GM12892 (cell line): ENCODE measurements at regions not wholly inside any gene's neighbourhood (a gene's known extent, or its start where the extent isn't known, plus 50 kb on each side); places are given as distances from the start of the nearest gene placed in this dataset.

Source experiments
- DNase-seq: peaks from one replicate; pipeline ENCODE4 v3.0.0; 2011; ENCODE audit not compliant: insufficient read length
- FAIRE-seq: peaks from 2 replicates; lab custom pipeline; 2011; peaks lifted over from hg19 to GRCh38; lab: Jason Lieb, UNC
- POLR2A ChIP-seq: IDR thresholded peaks from 2 replicates; pipeline ENCODE4 v1.6.1; 2011; ENCODE audit warnings: low read depth, low read length, control low read depth
- POLR2AphosphoS5 ChIP-seq: IDR thresholded peaks from 2 replicates; pipeline ENCODE4 v1.6.1; 2011; ENCODE audit warnings: low read depth, low read length, control low read depth
- TAF1 ChIP-seq: IDR thresholded peaks from 2 replicates; pipeline ENCODE4 v1.6.1; 2011; ENCODE audit warnings: low read depth, mild to moderate bottlenecking, control low read depth, low read length, borderline replicate concordance

DNA sequence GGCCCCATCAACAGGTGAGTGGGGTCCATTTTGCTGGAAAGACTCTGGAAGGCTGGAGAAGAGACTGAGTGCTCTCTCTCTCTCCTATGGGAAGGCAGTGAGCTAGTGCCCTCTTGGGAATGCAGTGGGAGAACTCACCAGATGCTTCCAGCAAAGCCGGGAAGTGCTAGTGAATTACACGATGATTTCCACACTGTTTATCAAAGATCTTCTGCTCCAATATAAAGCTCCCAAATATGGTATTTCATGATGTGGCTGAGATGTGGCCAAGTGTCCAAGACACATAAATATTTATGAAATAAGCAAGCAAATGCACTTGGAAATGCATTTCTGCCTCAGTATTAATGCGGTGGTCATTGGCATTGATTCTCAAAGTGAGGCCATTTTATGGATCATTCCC, 135.9 kb downstream of the VAPA start:
- FAIRE-seq = no peak
- DNase-seq = no peak
- TF ChIP-seq TAF1 = no peak
- no peak for TF ChIP-seq POLR2AphosphoS5
- TF ChIP-seq POLR2A = no peak

- FAIRE-seq = no peak
- DNase-seq = no peak
- no peak for TF ChIP-seq POLR2AphosphoS5
- no peak for TF ChIP-seq POLR2A
- TF ChIP-seq TAF1 = no peak
These were observed 137.1 kb downstream of the VAPA start for GRCh38 chr18:10050956-10051355.

- TF ChIP-seq TAF1 = no peak
- no peak for TF ChIP-seq POLR2A
- no peak for TF ChIP-seq POLR2AphosphoS5
- no peak for FAIRE-seq
- no peak for DNase-seq
These were observed 138.2 kb downstream of the VAPA start for GRCh38 chr18:10051877-10052631.

DNA sequence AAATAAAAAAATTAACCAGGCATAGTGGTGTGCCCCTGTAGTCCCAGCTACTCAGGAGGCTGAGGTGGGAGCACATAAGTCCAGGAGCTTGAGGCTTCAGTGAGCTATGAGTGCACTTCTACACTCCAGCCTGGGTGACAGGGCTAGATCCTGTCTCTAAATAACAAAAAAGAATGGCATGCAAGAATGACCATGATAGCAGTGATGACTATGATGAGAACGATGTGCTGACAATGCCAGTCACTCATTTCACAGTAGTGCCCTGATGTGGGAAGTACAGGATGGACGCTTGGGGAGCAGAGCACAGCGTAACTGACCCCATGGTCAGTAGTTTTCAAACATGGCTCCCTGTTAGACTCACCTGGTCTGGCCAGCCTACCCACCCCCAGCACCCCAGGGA, 139.1 kb downstream of the VAPA start:
- no peak for FAIRE-seq
- no peak for DNase-seq
- TF ChIP-seq TAF1 = no peak
- no peak for TF ChIP-seq POLR2A
- no peak for TF ChIP-seq POLR2AphosphoS5

GRCh38 chr18:10053861-10054260, 140.0 kb downstream of the VAPA start:
- FAIRE-seq (no peak), DNase-seq (no peak)
- TF ChIP-seq TAF1 (no peak), POLR2AphosphoS5 (no peak), POLR2A (no peak)

DNA sequence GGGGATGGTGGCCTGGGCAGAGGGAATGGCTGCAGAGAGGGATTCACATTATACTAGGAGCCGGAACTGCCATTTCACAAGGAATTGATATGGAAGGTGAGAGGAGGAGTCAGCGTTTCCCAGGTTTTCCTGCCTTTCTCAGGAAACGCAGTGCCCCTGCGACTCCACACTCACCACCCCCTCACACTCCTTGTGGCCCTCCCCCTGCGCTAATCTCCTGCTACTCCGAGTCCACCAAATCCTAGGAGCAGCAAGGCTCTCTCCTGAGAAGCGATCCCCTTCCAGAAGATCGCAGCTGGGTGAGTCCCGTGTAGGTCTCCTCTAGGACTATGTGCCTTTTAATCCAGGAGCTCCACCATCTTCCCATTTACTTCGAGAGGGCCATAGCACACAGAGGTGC, 140.6 kb downstream of the VAPA start:
- DNase-seq (no peak), FAIRE-seq (no peak)
- no peak for TF ChIP-seq TAF1
- TF ChIP-seq POLR2A = no peak
- no peak for TF ChIP-seq POLR2AphosphoS5

DNA sequence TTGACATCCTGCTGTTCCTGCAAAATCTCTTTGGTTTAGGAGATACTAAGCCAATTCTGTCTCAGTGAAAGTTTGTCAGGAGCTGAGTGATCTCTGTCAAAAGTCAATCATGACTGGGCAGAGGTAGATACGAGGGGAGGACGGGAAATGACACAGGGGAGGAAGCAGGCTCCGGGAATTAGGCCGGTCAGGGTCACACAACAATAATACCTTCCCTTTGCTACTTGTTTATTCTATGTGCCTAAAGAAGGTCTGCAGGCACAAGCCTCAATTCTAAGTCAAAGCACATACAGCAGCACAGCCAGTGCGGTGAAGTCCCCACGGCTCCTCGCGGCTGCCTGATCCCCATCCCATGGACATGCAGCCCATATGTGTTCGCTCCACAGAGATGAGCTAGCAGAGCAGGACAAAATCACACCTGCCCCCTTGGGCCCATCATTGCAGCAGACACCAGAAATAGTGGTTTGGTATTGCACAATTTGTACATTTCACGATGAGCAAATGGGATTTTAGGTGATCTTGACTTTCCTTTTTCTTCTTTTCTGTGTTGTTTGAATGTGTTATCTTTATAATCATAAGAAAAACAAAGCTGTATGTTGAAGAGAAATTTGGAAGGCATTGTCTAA, 141.4 kb downstream of the VAPA start:
- DNase-seq (no peak), FAIRE-seq (no peak)
- no peak for TF ChIP-seq POLR2AphosphoS5
- TF ChIP-seq POLR2A = no peak
- TF ChIP-seq TAF1 = no peak

- DNase-seq (no peak), FAIRE-seq (no peak)
- TF ChIP-seq POLR2A = no peak
- no peak for TF ChIP-seq TAF1
- no peak for TF ChIP-seq POLR2AphosphoS5
These were observed 142.7 kb downstream of the VAPA start for GRCh38 chr18:10056506-10056905.

GRCh38 chr18:10057401-10057893, 143.6 kb downstream of the VAPA start:
- FAIRE-seq (no peak), DNase-seq (no peak)
- TF ChIP-seq TAF1 (no peak), POLR2A (no peak), POLR2AphosphoS5 (no peak)

DNA sequence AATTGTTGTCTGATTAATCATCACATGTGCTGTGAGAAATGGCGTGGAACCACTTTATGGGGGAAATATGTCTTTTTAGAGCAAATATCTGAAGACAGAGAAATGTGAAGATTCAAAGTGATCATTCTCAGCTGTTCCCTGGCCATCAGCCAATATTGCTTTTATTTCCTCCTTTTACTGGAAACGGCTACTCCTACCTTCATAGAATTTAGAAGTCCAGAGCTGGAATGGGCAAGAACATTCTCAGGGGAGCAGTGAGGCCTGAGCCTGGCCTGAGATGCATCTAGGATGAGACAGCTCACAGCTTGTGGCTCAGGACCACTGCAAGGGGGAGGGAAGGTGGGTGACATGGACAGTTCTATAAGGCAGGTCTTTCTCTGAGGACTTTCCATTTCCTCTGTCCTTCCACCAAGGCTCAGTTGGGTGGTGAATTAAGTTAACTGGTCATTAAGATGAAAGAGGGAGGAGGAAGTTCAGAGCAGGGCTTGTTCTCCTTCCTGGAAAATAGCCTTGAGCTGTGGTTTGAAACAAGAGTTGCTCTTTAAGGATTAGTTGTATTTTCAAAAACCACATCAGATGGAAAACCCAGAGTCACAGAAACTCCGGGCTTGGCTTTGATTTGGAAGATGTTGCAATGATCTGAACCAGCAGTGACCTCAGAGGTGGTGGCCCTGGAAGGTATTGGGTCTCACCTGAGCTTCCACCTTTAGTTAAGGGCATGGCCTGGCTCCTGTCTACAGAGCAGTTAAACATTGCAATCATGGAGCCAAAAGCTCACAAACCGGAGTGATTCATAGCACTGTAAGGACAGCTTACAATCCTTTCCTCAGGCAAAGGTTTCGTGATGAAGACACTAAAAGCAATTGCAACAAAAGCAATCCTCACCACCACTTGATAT, 144.3 kb downstream of the VAPA start:
- DNase-seq (no peak), FAIRE-seq (no peak)
- TF ChIP-seq POLR2AphosphoS5 = no peak
- TF ChIP-seq TAF1 = no peak
- TF ChIP-seq POLR2A = no peak

DNA sequence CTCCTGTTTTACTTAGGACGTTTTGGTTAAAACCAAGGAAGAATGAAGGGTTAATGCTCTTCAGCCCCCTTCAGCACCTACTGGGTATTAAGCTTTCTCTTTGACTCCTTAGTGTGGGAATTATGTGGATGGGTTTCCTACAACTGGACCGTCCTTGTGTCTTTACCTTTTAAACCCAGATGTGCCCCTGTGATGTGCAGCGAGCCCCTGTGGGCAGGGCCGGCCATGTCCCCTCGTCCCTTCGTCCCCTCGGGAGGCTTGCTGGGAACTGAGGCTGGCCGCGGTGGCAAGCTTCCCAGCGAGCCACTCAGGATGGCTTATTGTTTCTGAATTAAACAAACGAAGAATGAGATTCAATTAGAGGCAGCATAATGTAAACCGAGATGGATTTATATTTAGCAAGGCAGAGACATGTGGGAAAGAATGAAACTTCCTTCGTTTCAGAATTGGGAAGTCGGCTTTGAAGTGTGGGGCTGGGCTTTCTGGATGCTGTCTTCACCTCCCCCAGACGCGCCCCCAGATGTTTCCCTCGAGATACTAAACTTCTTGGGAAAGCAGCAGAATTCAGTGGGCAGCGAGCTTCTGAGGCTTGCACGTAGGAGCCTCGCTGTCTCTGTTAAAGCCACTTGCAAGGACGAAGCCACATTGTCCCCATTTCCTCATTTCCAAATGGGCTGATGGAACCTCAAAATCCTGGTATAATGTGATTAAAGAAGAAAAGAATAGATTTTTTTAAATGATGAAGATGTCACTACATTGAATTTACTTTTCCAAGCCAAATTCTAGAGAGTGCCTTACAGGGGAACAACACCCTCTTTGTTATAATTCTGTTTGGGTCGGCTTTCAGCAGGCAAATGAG, 146.0 kb downstream of the VAPA start:
- TF ChIP-seq TAF1 (no peak), POLR2AphosphoS5 (no peak), POLR2A (no peak)
- FAIRE-seq (no peak), DNase-seq (no peak)

DNA sequence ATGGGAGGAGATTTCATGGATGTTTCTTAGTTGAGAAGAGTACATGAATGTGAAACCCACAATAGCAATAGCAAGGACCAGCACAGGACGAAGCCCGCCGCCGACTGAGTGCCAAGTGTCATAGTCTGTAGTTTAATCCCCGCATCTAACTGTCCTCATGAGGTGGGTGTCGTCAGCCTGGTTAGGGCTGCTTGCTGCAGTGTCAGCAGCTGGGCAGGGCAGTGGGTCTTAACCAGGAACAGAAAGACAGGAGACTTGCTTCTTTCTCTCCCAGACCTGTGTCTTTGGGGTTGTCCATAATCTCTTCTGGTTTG, 146.6 kb downstream of the VAPA start:
- no peak for DNase-seq
- no peak for TF ChIP-seq POLR2A
- TF ChIP-seq POLR2AphosphoS5 = no peak
- TF ChIP-seq TAF1 = no peak
- no peak for FAIRE-seq
